CD4-positive, alpha-beta T cell treated with Interferon alpha-2 for 1 hour (primary cell): ENCODE measurements at regions not wholly inside any gene's neighbourhood (a gene's known extent, or its start where the extent isn't known, plus 50 kb on each side); places are given as distances from the start of the nearest gene placed in this dataset.

Experiments
- DNase-seq, 2 donors: peaks; one replicate each; pipeline ENCODE4 v3.0.0-alpha.2; 2020 to 2022

DNA sequence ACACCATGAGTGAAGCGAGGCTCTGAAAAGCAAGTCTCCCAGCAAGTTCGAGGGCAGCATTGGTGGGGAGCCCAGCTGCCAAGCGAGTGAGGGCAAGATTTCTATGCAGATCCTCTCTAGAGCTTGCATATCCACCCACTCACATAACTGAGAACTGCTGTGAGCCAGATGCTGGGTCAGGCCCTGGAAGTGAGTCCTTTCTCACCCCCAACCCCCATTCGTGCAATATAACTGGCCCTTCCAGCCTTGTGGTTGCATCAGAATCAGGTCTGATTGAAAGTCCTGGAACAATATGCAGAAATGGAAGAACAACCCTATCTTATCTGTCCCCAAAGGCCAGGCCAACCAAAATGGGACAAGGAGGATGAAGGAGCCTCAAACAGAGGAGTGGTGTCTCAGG, 146.6 kb downstream of the IRX5 start:
- DNase-seq: no peak

DNA sequence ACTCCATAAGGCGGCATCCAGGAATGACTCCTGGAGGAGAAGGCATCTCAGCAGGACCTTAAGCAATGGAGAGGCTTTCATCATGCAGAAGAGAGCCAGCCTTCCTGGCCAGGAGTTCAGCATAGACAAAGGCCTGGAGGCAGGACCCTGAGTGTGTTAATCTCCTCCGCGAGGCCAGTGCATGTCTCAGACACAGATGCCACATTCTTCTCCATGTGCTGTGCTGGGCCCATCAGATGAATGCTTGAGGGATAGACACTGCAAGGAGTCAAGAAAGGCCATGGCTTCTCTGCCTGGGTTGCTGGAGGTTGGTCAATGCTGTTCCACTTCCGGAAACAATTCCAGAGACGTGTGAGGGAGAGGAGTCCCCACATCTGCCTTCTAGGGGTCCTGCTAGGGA, 147.5 kb downstream of the IRX5 start:
- no peak for DNase-seq

DNA sequence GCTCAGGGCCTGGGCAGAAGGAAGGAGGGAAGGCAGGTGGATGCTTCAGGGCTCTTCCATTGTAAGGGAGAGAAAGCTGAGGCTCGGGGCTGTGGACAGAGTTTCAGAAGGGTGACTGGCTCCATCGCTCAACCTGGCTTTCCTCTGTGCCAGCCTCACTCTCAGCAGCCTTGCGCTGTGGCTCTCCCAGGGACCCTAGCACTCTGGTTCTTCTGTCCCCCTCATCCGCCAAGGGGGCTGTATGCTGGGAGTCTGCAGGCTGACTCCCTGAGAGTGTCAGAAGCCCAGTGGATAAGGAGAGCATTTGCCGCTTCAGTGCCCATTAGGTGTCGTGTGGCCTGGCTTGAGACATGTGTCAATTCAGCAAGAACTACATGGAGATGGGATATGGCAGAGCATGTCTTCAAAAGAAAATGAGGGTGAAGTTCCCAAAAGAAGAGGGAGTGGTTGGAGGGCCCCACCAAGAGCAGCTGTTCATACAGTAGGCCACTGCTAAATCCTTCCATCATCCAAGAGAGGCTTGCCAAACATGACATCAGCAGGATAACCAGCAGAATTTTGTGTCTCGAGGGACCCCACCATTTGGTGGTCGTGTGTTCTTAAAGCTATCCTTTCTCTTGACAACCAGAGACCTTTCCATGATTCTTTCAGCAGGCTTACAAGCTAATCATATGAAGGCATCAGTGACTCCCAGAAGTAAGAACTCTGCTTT, 148.2 kb downstream of the IRX5 start:
- DNase-seq: no peak

DNA sequence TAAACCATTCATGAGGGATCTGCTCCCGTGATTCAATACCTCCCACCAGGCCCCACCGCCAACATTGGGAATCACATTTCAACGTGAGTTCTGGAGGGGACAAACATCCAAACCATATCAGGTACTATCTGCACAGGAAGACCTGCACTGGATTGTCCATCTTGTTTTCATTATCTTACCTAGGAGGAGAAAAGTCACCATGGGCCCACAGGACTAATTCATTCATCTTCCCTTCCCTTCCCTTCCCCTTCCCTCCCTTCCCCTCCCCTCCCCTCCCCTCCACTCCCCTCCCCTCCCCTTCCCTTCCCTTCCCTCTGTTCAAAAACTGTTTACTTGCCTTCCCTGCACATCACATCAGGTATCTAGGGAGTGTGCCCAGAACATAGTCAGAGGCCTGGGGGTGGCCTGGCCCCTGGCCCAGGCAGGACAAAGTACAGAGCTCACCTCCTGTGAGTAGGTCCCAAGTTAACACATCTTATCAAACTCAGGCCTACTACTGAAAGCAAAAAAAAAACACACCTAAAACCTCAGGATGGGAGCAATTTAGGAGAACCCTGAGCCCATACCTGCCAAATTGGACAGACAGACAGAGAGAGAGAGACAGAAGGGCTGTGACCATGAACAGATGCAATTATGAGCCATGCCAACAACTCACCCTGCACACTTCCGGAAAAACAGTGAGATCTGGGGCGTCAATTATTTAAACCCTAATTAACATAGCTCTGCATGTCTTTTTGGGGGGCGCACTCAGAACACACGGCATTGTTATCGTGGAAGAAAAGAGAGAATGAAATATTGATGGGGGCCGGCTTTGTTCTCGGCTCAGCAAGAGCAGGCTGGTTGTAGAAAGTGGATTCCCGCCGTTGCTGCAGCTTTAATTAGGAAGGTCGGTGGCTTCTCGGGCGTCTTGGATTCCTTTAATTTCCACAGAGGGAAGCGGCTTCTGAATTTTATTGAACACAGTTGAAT, 151.2 kb downstream of the IRX5 start:
- no peak for DNase-seq

DNA sequence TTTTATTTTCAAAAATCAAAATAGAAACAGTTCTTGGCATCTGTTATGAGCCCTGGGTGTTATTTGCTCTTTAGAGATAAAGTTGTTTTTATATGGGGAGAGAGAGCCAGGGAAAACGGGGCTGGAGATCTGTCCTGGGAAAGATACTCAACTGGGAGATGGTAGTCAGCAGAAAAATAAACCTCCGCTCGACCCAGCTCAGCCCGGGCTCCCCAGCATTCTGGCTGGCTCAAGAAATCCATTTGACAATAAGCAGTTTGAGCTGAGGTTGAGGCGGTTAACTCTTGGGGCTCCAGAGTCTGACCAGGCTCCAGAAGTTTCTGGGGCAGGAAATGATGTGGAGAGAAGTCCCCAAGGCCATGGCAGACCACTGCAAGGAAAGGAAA, 151.9 kb downstream of the IRX5 start:
- no peak for DNase-seq

DNA sequence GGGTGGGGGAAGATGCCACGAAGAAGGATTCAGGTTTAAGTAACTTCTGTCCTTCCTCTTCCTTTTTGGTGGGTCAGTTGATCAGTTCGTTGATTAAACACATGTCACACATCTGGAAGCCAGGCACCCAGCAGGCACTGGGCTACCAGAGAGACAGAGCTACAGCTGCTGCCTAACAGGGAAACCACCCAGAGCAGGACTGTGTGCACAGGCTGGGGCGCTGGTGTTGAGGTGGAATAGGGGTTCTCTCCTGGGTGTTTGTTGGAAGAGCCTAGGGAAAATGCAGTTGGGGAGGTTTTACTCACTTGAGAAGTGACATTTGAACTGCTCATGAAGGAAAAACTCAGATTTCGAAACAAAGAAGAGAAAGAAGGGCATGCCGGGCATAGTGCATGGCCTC, 152.4 kb downstream of the IRX5 start:
- no peak for DNase-seq

DNA sequence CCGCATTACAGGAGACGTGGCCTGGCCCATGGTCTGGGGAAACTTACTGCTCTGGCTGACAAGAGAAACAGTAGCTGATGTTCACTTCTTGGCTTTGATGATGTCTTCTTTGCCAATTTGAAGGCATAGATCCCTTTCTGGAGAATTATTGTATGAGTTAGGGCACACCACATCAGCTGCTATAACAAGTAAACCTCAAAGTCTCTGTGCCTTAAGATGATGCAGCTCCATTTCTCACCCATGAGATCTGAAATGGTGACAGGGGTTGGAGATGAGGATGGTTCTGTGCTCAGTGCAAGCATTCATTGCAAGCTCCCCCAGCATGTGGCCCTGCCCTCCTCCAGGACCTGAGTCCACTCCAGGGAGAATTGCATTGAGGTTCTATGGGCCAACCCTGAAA, 157.4 kb downstream of the IRX5 start:
- no peak for DNase-seq

DNA sequence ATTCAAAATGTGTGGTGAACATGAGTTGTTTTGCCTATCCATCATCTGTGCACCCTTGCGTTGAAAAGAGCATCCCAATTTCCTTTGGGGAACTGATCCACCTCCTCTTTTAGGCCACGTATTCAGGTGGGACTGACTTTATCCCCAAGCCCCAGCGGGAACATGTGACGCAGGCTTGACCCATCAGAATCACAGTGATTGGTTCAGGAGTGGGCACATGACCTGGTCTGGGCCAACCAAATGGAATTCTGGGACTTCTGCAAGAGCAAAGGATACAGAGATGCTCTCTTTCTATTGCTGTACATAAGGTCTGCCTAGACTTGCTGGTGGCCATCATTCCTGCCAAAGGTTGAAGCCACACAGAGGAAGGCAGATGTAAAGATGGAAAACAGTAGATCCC, 158.9 kb downstream of the IRX5 start:
- no peak for DNase-seq

DNA sequence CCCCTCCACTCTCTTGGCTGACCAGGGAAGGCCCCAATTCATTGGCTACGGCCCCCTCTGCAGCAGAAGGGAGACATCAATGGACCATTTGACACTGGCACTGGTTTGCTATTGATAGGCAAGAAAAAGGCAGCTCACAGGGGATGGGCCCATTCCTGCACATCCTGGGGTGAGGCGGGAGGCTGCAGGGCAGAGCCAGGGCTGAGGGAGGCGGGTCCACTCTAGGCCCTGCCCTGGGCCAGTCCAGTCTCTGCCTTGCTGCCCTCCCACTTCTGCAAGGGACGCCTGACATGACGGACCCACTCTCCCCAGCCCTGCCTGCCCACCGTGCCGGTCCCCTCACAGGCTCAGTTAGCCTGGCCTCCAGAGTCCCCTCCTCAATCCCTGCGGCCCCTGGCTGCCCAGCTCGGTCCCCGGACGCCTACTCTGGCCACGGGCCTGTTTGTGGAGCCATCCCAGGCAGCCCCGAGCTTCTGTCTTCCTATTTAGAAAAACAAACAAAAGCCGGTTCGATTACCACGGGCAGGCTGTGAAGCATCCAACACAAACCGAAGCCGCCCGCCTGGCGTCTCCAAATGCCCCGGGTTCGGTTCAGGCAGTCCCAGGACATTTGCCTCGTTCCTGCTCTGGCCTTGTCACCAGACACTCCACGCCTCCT, 160.7 kb downstream of the IRX5 start:
- DNase-seq: no peak

DNA sequence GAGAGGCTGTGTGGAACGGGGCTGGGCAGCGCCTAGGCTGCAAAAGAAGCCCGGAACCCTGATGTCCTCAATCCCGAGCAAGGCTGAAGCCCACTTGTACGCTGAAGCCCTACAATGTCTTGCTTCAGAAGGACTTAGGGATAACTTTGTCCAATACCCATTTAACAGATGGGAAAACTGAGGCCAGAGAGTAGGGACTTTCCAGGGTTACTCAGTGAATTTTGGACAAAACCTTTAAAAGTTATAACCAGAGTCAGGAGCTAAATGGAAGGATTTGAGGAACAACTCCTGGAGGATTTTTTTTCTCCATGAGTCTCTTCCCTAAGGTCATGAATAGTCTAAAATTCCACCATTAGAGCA, 161.2 kb downstream of the IRX5 start:
- DNase-seq: no peak

DNA sequence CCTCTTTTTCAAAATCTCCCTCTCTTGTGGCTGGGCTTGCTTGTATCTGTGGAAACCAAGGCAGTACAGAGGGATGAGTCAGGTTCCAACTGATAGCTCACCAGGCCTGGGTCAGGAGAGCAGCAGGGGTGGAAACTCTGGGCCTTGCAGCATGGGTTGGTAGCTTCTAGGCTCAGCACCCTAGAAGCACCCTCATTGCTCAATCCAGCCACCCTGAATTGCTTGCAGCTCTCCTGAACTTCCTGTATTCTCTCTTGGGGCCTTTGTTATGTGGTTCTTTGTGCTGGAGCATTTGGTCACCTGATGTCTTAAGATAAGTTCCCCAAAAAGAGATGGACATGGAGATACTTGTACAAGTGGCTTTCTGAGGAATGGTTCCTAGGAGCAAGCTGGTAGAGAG, 169.4 kb downstream of the IRX5 start:
- DNase-seq: no peak

DNA sequence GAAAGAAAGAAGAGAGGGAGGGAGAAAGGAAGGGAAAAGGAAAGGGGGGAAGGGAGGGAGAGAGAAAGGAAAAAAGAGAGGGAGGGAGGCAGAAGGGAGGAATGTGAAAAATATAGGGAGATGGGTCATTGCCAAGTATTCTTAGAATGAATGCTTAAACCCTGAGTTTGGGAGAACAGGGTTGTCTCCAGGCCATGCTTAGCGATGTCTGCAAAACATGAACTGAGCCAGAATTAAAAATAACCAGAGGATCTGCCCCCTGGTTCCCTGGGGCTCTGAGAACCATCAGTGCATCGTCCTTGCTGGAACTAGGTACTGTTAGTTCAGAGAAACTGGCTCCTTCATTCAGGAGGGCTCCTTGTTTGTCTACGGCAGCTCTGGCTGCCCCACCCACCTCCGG, 170.4 kb downstream of the IRX5 start:
- DNase-seq: no peak

DNA sequence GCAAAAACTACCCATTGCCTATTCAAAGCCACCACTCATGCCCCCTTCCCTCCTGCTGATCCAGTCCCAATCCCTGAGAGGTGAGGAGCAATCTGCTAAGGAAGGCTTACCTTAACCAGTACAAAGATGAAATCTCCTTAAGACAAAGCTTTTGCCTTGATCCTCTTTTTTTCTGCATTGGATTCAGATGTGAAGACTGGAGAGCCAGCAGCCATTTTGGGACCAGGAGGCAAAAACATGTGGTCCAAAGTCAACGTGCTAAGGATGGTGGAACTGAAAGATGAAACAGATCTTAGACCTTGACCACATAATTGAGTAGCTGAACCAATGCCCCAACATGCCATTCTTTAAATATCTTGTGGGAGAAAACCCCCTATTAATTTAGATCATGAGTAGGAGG, 171.4 kb downstream of the IRX5 start:
- DNase-seq: no peak

DNA sequence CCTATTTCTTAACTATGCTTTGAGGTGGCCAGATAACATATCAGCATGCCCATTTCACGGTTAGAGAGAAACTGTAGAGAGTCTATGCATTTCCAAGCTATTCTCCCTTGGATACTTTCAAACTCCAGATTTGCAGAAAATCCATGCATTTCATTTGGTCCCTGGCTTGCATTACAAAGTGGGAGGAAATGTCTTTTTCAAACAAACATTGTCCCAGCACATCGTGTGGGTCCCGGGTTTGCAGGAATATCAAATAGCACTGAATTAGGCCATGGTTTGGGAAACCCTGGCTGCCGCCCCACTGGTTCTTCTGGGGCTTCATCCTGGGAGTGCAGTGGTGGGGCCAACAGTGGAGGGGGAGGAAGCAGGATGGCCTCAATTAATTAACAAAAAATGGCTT, 171.9 kb downstream of the IRX5 start:
- no peak for DNase-seq

DNA sequence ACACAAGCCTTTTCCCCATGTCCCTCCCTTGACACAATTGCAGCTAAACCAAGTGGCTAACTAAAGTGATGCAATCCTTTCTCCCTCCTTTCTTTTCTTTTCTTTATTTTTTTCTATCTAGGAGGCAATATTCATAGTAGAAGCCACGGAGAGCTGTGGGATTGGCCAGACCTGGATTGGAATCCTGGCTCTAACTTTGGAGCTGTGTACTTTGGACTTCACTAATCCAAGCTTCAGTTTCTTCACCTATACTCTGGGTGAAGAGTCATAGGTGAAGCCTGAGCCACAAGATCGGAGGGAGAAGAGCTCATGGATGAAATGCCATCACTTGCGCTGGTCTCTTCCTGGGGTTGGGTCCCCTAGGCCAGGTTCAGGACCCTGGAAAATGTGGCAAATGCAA, 177.2 kb downstream of the IRX5 start:
- DNase-seq: no peak

DNA sequence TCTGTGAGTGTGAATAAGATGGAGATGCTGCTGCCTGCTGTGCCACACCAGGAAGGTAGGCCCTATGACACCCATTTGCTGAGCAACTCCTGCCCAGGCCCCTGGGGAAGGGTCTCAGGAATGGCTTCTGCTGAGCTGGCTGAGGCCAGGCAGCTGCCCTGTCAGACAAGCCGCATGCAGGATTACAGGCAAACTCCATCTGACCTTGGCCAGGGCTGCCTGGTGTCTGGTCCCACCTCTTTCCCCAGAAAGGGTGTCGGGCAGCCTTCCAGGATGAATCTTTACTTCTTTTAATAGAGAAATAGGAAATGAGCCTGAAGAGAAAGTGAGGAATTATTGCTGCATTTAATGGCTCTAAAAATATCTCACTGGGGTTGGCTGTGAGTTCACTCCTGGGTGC, 182.5 kb downstream of the IRX5 start:
- no peak for DNase-seq

DNA sequence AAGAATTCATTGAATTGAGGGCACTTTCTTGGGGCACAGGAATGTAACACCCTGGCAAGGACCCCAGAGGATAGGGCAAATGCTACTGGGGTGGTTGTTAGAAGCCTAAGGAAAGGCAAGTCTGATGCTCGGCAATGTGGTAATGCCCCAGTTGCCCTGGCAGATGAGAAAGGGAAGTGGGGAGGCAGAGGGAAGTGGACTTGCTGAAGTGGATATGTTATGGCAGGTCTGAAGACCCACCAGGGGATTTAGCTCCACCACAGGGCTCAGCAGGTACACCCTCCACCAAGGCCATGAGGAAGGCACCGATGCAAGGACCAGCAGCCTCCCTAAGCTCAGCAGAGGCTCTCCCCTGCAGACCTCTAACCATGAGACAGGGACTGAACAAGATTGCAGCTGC, 184.8 kb downstream of the IRX5 start:
- DNase-seq: no peak

DNA sequence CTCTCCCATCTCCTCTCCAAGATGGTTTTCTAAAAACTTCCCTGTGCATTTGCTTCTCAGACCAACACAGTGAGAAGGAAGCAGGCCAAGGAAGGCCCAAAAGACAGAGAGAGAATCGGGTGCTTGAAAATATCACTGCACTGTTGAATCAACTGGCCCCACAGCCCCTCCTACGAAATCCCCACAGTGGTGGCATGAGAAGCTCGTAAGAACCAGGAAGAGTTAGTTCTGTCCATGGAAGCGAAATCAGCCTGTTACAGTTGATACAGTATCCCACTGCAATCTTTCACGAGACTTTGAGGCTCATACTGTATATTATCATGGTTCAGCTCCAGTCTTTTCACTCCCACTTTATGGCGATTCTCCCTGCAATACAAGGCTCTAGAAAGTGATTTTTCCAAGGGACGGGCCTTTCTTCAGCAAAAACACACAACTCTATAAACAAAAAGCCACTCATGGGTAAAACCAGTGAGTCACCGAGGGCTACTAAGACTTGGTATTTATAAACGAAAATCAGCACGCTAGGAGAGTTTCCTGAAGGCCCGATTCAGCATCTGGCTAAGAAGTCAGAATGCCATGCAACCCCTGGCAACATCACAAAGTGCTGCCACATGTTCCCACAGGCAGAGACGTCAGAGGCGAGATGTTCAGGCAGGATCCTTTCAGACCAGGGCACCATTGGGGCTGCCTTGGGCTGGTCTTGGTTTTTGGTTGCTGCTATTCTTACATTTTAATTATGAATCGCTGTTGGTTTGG, 185.7 kb downstream of the IRX5 start:
- DNase-seq: no peak

DNA sequence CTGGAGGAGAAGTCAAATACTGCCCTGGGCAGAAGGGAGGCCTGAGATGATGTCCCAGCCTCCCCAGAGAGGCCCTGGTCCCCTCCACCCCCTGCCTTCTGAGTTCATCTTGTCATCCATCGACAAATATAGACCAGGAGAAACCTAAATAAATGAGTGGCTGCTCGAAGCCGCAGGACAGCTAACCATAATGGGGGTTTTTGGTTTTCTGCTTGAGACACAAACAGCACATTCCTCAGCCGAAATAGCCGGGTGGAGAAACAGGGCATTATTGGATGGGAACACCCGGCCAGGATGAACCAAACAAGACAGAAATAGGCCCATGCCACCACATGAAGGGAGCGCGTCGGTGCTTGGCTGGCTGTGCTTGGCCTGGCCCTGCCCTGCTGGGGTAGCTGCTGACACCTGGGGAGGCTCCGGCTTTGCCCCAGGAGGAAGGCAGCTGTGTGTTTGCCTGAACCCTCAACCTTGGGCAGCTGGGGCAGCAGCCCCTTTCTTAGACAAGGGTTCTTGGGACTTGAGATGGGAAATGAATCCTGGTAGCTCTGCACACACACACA, 188.1 kb downstream of the IRX5 start:
- DNase-seq: no peak

DNA sequence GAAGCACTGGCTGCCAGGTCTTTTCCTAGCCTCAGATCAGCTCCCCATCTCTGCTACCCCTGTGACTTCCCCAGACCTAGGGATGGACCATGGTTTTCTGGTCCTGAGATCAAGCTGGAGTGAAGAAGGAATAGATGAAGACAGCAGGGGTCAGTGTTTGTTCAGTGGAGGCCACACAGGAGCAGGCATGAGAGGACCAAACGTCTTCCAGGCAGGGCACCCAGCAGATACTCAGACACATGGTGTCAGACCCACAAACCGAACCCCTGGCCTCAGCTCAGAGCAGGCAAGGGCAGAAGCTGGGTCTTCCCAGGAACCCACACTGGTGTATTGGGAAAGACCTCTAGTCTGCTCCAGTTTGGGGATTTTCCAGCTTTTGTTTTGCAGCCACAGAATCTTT, 189.7 kb downstream of the IRX5 start:
- DNase-seq: no peak

DNA sequence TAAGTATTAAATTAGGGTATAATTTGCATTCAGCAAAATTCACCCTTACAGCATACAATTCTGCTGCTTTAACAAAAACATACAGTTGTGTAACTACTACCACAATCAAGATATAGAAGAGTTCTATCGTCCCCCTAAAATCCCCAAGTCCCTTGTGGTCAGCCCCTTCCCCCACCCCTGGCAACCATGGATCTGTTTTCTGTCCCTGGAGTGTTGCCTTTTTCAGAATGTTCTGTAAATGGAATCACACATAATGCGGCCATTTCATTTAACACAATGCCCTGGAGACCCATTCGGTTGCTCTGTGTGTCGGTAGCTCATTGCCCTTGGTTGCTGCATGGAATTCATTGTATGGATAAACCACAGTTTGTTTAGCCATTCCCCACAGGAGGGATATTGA, 190.2 kb downstream of the IRX5 start:
- DNase-seq: no peak

DNA sequence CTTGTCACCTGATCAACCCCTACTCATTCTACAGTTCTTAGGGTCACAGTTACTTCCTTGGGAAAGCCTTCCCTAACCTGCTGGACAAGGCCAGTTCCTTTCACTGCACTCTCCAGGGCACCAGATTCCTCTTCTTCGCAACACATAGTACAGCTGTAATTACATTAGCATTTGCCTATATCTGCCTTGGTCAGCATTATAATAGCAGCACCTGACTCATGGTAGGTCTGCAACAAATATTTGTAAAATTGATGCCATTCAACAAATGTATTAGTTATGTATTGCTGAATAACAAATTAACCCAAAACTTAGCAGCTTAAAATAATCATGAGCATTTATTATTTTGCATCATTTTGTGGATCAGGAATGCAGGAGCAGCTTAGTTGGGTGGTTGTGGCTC, 193.0 kb downstream of the IRX5 start:
- DNase-seq: no peak

DNA sequence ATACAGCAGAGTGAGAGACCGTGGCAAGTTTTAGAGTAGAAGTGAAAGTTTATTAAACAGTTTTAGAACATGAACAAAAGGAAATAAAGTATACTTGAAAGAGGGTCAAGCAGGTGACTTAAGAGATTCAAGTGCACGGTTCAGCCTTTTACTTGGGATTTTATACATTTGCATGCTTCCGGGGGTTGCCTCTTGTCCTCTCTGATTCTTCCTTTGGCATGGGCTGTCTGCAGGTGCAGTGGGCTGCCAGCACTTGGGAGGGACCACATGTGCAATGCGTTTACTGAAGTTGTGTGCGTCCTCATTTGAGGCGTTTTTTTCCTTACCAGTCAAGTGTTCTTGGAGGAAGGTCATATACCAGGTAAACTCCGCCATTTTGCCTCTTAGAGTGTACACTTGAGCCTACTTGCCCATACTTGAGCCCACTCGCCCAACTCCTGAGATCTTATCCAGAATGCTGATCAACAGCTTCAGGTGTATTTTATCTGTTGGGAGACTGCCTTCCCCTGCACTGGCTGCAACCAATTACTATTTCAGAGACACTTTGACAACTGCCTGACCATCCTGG, 195.2 kb downstream of the IRX5 start:
- DNase-seq: no peak
